HepG2 (cell line): ENCODE measurements at regions not wholly inside any gene's neighbourhood (a gene's known extent, or its start where the extent isn't known, plus 50 kb on each side); places are given as distances from the start of the nearest gene placed in this dataset.

Source experiments
- E2F1 ChIP-seq: sonication (generic); formaldehyde crosslinking; IDR thresholded peaks from 2 replicates; pipeline ENCODE4 v1.5.0; 2020; ENCODE audit warnings: missing genetic modification reagents
- FOXA1 ChIP-seq, 2 experiments: fragments of 450-650 bp in 1 of 2; sonication (generic) in 1 of 2; formaldehyde crosslinking in 1 of 2; IDR thresholded peaks; 2 replicates each; pipeline versions ENCODE4 v1.4.0 to v1.6.1; 2016 to 2020; ENCODE audit warnings: missing genetic modification reagents in 1 of 2
- KLF16 ChIP-seq, 2 experiments: sonication (generic) in 1 of 2; formaldehyde crosslinking in 1 of 2; IDR thresholded peaks; 2 replicates each; pipeline versions ENCODE4 v1.6.1 to v1.8.0; 2016 to 2023; ENCODE audit warnings: missing genetic modification reagents in 2 of 2, missing compliant biosample characterization in 1 of 2
- PCBP1 ChIP-seq: fragments of 200-400 bp; formaldehyde crosslinking; IDR thresholded peaks from 2 replicates; pipeline ENCODE4 v1.6.1; 2017; ENCODE audit warnings: mild to moderate bottlenecking, low read depth, low read length, borderline replicate concordance
- PTBP1 ChIP-seq: fragments of 200-400 bp; formaldehyde crosslinking; IDR thresholded peaks from 2 replicates; pipeline ENCODE4 v1.6.1; 2018; ENCODE audit warnings: low read length, low read depth; ENCODE audit not compliant: poor library complexity, severe bottlenecking
- SIN3B ChIP-seq: fragments of 150-350 bp; IDR thresholded peaks from 2 replicates; pipeline ENCODE4 v1.6.1; 2014; ENCODE audit warnings: low read length
- ZBTB42 ChIP-seq: sonication (generic); formaldehyde crosslinking; IDR thresholded peaks from 2 replicates; pipeline ENCODE4 v1.5.0; 2020; ENCODE audit warnings: mild to moderate bottlenecking, missing genetic modification reagents
- ZNF451 ChIP-seq: sonication (generic); formaldehyde crosslinking; IDR thresholded peaks from 2 replicates; pipeline ENCODE4 v1.5.0; 2020; ENCODE audit warnings: mild to moderate bottlenecking, missing genetic modification reagents
- ZSCAN21 ChIP-seq: sonication (generic); formaldehyde crosslinking; IDR thresholded peaks from 2 replicates; pipeline ENCODE4 v1.8.0; 2022; ENCODE audit warnings: mild to moderate bottlenecking, missing genetic modification reagents, moderate library complexity, borderline replicate concordance
- ZZZ3 ChIP-seq: sonication (generic); formaldehyde crosslinking; IDR thresholded peaks from 2 replicates; pipeline ENCODE4 v1.4.0; 2020; ENCODE audit warnings: missing genetic modification reagents, mild to moderate bottlenecking, borderline replicate concordance

GRCh38 chr22:27593378-27593777 lies 208.2 kb downstream of the MN1 start:
- TF ChIP-seq SIN3B (no peak), E2F1 (CRISPR knock-in tag) (no peak), KLF16 (CRISPR knock-in tag; IDR thresholded peaks at IDR 0.05) (no peak), ZZZ3 (no peak), ZSCAN21 (CRISPR knock-in tag) (no peak), ZBTB42 (CRISPR knock-in tag) (no peak), ZNF451 (no peak), PCBP1 (no peak), FOXA1 (IDR thresholded peaks at IDR 0.05) (no peak), FOXA1 (CRISPR knock-in tag; IDR thresholded peaks at IDR 0.05) (no peak), PTBP1 (no peak)
